ENCODE measurements at regions not wholly inside any gene's neighbourhood (a gene's known extent, or its start where the extent isn't known, plus 50 kb on each side); places are given as distances from the start of the nearest gene placed in this dataset.

DNA sequence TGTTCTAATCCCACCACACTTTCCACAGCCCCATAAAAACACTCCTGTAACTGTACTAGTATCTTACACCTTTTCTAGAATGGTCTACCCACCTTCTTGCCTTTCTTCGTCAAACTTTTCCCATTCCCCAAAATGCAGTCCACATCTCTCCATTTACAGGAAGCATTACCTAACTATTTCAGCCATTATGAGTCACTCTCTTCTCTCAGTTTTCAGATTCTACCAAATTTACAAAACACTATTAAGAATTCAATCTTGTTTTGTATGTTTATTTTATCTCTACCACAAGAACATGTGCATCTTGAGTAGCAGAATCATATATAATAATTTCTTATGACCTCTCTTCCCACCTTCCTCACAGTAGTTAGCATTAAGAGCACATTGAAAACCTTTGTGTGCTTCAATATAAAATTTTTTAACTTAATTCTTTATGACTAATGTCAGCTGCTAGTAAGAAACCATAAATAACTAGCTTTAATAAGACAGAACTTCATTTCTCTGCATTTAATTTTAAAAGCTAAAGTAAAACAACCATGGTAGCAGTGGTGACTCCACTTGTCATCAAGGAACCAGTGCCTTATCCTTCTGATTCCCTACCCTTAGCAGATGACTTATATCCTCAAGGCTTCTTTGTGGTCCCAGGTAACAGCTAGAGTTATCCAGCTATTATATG lies 56.6 kb upstream of the MAP2 start:
- no peak for DNase-seq
- no peak overlapping the region for H3K4me3 ChIP-seq (ENCODE audit: low read length in 2 of 2)
- no peaks in the 10 kb centered on the region for H3K9me3 ChIP-seq (ENCODE audit: control insufficient read depth, low read length)
- intact Hi-C loops (cut with DNase I), result no loop called here
- H3K27ac ChIP-seq (ENCODE audit: low read depth in 1 of 2, low read length in 2 of 2), result no peak overlapping the region
- no peaks in the 10 kb centered on the region for H3K4me1 ChIP-seq (ENCODE audit: control insufficient read depth in 1 of 2, insufficient read depth in 2 of 2, low read length in 2 of 2)
- WGBS, 2 donors, result 91 to 97% methylated on average over 1 of the region's 1 CpG
- no peaks in the 10 kb centered on the region for H3K27me3 ChIP-seq (ENCODE audit: control insufficient read depth in 1 of 2, insufficient read depth in 2 of 2, low read length in 1 of 2)
- H3K36me3 ChIP-seq (ENCODE audit: control insufficient read depth in 1 of 2, insufficient read depth in 2 of 2, low read length in 1 of 2), result no peaks in the 10 kb centered on the region
- ATAC-seq (ENCODE audit: low FRiP score), result no peak

DNA sequence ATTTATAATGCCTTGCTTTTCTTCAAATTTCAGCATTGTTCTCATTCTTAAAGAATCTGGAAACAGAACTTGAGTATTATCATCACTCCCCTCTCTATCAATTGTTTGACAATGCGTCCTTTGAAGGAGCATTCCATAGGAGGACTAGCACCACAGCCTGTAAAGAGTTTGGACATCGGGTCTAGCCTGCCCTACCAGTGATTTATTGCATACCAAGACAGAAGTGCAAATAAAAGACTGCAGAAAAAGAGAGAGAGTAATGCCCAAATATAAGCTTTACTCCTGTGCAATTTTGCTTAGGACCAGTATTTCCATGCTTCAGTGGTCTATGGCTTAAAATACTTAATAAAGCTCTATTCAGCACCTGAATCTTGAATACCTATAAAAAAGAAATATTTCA lies 55.4 kb upstream of the MAP2 start:
- H3K27ac ChIP-seq (ENCODE audit: low read depth in 1 of 2, low read length in 2 of 2), result no peak overlapping the region

DNA sequence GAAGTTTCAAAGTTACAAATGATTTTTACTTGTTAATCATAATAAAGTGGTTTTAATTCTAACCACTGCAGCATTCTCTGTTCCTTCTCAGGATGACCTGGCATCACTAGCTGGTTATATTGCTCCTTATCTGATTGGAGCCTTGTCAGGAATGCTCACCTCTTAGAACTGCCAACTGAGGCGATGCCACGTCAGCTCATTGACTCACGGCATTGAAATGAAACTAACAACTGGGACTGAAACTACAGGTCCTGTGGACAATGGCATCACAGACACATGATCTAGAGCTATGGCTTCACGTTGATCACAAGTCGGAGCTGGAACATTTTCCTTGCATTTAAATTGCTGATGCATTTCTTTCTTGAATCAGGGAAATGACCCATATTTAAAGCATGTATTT lies 54.9 kb upstream of the MAP2 start:
- Histone ChIP-seq H3K36me3 (ENCODE audit: control insufficient read depth in 1 of 2, insufficient read depth in 2 of 2, low read length in 1 of 2) (no peaks in the 10 kb centered on the region), H3K4me1 (ENCODE audit: control insufficient read depth in 1 of 2, insufficient read depth in 2 of 2, low read length in 2 of 2) (no peaks in the 10 kb centered on the region), H3K4me3 (ENCODE audit: low read length in 2 of 2) (no peak overlapping the region), H3K27me3 (ENCODE audit: control insufficient read depth in 1 of 2, insufficient read depth in 2 of 2, low read length in 1 of 2) (no peaks in the 10 kb centered on the region), H3K9me3 (ENCODE audit: control insufficient read depth, low read length) (no peaks in the 10 kb centered on the region), H3K27ac (ENCODE audit: low read depth in 1 of 2, low read length in 2 of 2) (no peak overlapping the region)
- ATAC-seq (ENCODE audit: low FRiP score), result peak; percentile 56
- WGBS, 2 donors, result 1 to 2% methylated on average over 5 of the region's 5 CpGs
- intact Hi-C loops (cut with DNase I), result no loop called here
- peak; percentile 62 to 77 for DNase-seq

More for the DNA sequence above, 55.4 kb upstream of the MAP2 start:
- H3K27me3 ChIP-seq (ENCODE audit: control insufficient read depth in 1 of 2, insufficient read depth in 2 of 2, low read length in 1 of 2), result no peaks in the 10 kb centered on the region
- no peaks in the 10 kb centered on the region for H3K4me1 ChIP-seq (ENCODE audit: control insufficient read depth in 1 of 2, insufficient read depth in 2 of 2, low read length in 2 of 2)
- WGBS, 2 donors, result 9 to 14% methylated on average over 2 of the region's 2 CpGs
- no peak for DNase-seq
- ATAC-seq (ENCODE audit: low FRiP score), result no peak
- H3K9me3 ChIP-seq (ENCODE audit: control insufficient read depth, low read length), result no peaks in the 10 kb centered on the region
- no peaks in the 10 kb centered on the region for H3K36me3 ChIP-seq (ENCODE audit: control insufficient read depth in 1 of 2, insufficient read depth in 2 of 2, low read length in 1 of 2)
- intact Hi-C loops (cut with DNase I), result no loop called here
- no peak overlapping the region for H3K4me3 ChIP-seq (ENCODE audit: low read length in 2 of 2)

DNA sequence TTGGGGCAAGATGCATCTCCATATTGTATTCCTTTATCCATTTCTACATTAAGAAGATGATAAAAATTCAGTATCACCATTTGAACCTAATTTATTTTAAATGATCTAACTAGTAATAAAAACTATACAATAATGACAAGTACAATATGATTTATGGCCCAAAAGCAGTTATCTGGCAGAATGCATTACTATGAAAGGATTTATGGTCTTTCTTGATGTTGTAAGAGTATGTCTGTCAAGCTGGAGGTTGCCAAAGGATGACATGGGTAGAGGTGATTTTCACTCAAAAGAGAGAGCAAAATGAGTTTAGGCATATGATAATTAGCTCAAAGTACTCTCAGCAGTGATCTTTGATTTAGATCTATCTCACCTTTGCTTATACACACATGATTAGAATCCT lies 54.2 kb upstream of the MAP2 start:
- DNase-seq (no peak), ATAC-seq (ENCODE audit: low FRiP score) (no peak)
- intact Hi-C loops (cut with DNase I), result no loop called here
- Histone ChIP-seq H3K36me3 (ENCODE audit: control insufficient read depth in 1 of 2, insufficient read depth in 2 of 2, low read length in 1 of 2) (no peaks in the 10 kb centered on the region), H3K27ac (ENCODE audit: low read depth in 1 of 2, low read length in 2 of 2) (no peak overlapping the region), H3K9me3 (ENCODE audit: control insufficient read depth, low read length) (no peaks in the 10 kb centered on the region), H3K4me1 (ENCODE audit: control insufficient read depth in 1 of 2, insufficient read depth in 2 of 2, low read length in 2 of 2) (no peaks in the 10 kb centered on the region), H3K27me3 (ENCODE audit: control insufficient read depth in 1 of 2, insufficient read depth in 2 of 2, low read length in 1 of 2) (no peaks in the 10 kb centered on the region), H3K4me3 (ENCODE audit: low read length in 2 of 2) (no peak overlapping the region)

DNA sequence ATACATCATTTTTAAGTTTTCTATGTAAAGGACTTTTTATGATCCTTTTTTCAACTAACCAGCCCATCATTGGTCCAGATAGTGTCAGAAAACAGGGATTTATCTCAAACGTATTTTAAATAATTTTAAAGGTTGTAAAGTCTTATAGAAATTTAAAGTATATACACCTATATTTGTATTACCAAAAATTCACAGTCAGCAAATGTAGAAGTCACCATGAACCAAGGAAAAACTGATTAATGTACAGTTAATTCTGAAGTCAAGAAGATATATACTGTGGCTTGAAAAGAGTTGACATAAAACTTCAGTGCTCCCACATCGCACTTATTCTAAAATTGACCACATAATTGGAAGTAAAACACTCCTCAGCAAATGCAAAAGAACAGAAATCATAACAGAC lies 52.4 kb upstream of the MAP2 start:
- no peak for DNase-seq
- Histone ChIP-seq H3K36me3 (ENCODE audit: control insufficient read depth in 1 of 2, insufficient read depth in 2 of 2, low read length in 1 of 2) (no peaks in the 10 kb centered on the region), H3K27ac (ENCODE audit: low read depth in 1 of 2, low read length in 2 of 2) (no peak overlapping the region), H3K27me3 (ENCODE audit: control insufficient read depth in 1 of 2, insufficient read depth in 2 of 2, low read length in 1 of 2) (no peaks in the 10 kb centered on the region), H3K9me3 (ENCODE audit: control insufficient read depth, low read length) (no peaks in the 10 kb centered on the region), H3K4me3 (ENCODE audit: low read length in 2 of 2) (no peak overlapping the region), H3K4me1 (ENCODE audit: control insufficient read depth in 1 of 2, insufficient read depth in 2 of 2, low read length in 2 of 2) (no peaks in the 10 kb centered on the region)
- no peak for ATAC-seq (ENCODE audit: low FRiP score)
- intact Hi-C loops (cut with DNase I), result no loop called here
- 73 to 78% methylated on average over 2 of the region's 2 CpGs for WGBS, 2 donors

All from aorta (tissue), 5 donors.